Endothelial cell (in vitro differentiated cells): ENCODE measurements at regions not wholly inside any gene's neighbourhood (a gene's known extent, or its start where the extent isn't known, plus 50 kb on each side); places are given as distances from the start of the nearest gene placed in this dataset.

Source experiments
- DNase-seq: peaks from one replicate; pipeline ENCODE4 v3.0.0; 2021; ENCODE audit warnings: low spot score
- H3K27ac Mint-ChIP-seq: one replicate; pipeline ENCODE4 v1.8.0; 2021; ENCODE audit warnings: mixed read lengths, inconsistent platforms; ENCODE audit not compliant: unreplicated experiment
- H3K27me3 Mint-ChIP-seq: one replicate; pipeline ENCODE4 v1.8.0; 2021; ENCODE audit warnings: mild to moderate bottlenecking, moderate library complexity, mixed read lengths, inconsistent platforms; ENCODE audit not compliant: unreplicated experiment
- H3K36me3 Mint-ChIP-seq: one replicate; pipeline ENCODE4 v1.8.0; 2021; ENCODE audit warnings: mild to moderate bottlenecking, low read depth, mixed read lengths, inconsistent platforms; ENCODE audit not compliant: unreplicated experiment
- H3K4me1 Mint-ChIP-seq: one replicate; pipeline ENCODE4 v1.8.0; 2021; ENCODE audit warnings: mild to moderate bottlenecking, mixed read lengths, inconsistent platforms; ENCODE audit not compliant: unreplicated experiment
- H3K4me3 Mint-ChIP-seq: one replicate; pipeline ENCODE4 v1.8.0; 2021; ENCODE audit warnings: mild to moderate bottlenecking, mixed read lengths, inconsistent platforms; ENCODE audit not compliant: unreplicated experiment
- H3K9me3 Mint-ChIP-seq: one replicate; pipeline ENCODE4 v1.8.0; 2021; ENCODE audit warnings: mixed read lengths, inconsistent platforms; ENCODE audit not compliant: unreplicated experiment
- TF ChIP-seq, protein P1 (sequence below): fragments of 200-600 bp; sonication (generic); IDR thresholded peaks from one replicate; pipeline ENCODE4 v1.5.0; 2021; ENCODE audit warnings: antibody characterized with exemption; ENCODE audit not compliant: unreplicated experiment

GRCh38 chr16:66304961-66305360, 61.5 kb upstream of the CDH5 start:
- no peaks in the 10 kb centered on the region for H3K9me3 Mint-ChIP-seq
- DNase-seq, result no peak
- peaks cover 8% of the 10 kb centered on the region for H3K27me3 Mint-ChIP-seq
- H3K4me3 Mint-ChIP-seq, result no peak overlapping the region
- TF ChIP-seq, protein P1, sequence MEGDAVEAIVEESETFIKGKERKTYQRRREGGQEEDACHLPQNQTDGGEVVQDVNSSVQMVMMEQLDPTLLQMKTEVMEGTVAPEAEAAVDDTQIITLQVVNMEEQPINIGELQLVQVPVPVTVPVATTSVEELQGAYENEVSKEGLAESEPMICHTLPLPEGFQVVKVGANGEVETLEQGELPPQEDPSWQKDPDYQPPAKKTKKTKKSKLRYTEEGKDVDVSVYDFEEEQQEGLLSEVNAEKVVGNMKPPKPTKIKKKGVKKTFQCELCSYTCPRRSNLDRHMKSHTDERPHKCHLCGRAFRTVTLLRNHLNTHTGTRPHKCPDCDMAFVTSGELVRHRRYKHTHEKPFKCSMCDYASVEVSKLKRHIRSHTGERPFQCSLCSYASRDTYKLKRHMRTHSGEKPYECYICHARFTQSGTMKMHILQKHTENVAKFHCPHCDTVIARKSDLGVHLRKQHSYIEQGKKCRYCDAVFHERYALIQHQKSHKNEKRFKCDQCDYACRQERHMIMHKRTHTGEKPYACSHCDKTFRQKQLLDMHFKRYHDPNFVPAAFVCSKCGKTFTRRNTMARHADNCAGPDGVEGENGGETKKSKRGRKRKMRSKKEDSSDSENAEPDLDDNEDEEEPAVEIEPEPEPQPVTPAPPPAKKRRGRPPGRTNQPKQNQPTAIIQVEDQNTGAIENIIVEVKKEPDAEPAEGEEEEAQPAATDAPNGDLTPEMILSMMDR, result no peak
- no peak overlapping the region for H3K27ac Mint-ChIP-seq
- H3K36me3 Mint-ChIP-seq, result peaks cover 22% of the 10 kb centered on the region
- H3K4me1 Mint-ChIP-seq, result peaks cover 4% of the 10 kb centered on the region

GRCh38 chr16:66304151-66304550, 62.3 kb upstream of the CDH5 start:
- no peak for DNase-seq
- Mint-ChIP-seq H3K4me3 (no peak overlapping the region), H3K9me3 (no peaks in the 10 kb centered on the region), H3K36me3 (peaks cover 22% of the 10 kb centered on the region), H3K27ac (no peak overlapping the region), H3K4me1 (peaks cover 12% of the 10 kb centered on the region), H3K27me3 (peaks cover 9% of the 10 kb centered on the region)
- TF ChIP-seq, protein P1, result no peak

GRCh38 chr16:66300501-66300900, 66.0 kb upstream of the CDH5 start:
- Mint-ChIP-seq H3K9me3 (no peaks in the 10 kb centered on the region), H3K36me3 (peaks cover 22% of the 10 kb centered on the region), H3K4me1 (peaks cover 14% of the 10 kb centered on the region), H3K4me3 (no peak overlapping the region), H3K27me3 (peaks cover 6% of the 10 kb centered on the region), H3K27ac (no peak overlapping the region)
- TF ChIP-seq, protein P1, result no peak
- DNase-seq, result no peak

DNA sequence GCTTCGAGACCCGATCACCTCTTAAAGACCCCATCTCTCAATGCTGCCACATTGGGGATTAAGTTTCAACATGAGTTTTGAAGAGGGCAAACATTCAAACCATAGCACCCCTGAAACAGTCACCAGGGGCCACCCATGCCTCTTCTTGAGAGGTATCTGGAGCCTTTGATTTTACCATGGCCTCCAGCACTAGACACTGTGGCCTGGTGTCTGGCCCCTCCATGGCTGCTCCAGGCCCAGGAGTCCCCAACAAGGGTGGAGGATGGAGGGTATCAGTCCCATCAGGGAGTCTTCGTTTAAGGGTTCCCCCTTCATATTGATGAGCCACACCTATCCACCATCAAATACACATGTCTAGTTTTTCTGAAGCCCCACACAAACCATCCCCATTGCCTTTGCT, 66.5 kb upstream of the CDH5 start:
- peaks cover 22% of the 10 kb centered on the region for H3K36me3 Mint-ChIP-seq
- DNase-seq, result no peak
- no peaks in the 10 kb centered on the region for H3K9me3 Mint-ChIP-seq
- H3K27ac Mint-ChIP-seq, result no peak overlapping the region
- H3K4me1 Mint-ChIP-seq, result peaks cover 14% of the 10 kb centered on the region
- H3K27me3 Mint-ChIP-seq, result peaks cover 6% of the 10 kb centered on the region
- TF ChIP-seq, protein P1, result no peak
- H3K4me3 Mint-ChIP-seq, result no peak overlapping the region

DNA sequence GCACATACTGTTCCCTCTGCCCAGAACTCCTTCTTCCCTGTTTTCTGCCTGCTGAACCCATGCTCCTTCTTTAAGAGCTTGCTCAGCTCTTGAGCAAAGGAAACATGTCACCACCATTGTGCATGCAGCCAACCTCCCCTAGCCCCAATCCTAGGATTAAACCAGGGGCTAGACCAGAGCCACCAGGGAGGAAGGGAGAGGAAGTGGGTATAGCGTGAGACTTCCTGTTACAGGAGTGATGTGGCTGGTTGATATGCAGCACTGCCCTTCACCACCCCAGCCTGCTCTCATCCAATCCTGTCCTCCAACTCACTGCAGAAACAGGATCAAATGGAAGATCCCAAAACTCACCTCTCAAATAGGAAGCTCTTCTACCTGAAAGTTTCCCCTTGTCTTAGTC, 67.1 kb upstream of the CDH5 start:
- Mint-ChIP-seq H3K4me1 (peaks cover 14% of the 10 kb centered on the region), H3K27ac (no peak overlapping the region), H3K36me3 (peaks cover 17% of the 10 kb centered on the region), H3K27me3 (peaks cover 5% of the 10 kb centered on the region), H3K4me3 (no peak overlapping the region), H3K9me3 (no peaks in the 10 kb centered on the region)
- DNase-seq, result no peak
- TF ChIP-seq, protein P1, result no peak
